22Rv1 (cell line): ENCODE measurements at regions not wholly inside any gene's neighbourhood (a gene's known extent, or its start where the extent isn't known, plus 50 kb on each side); places are given as distances from the start of the nearest gene placed in this dataset.

Experiments used
- ZFX ChIP-seq: fragments of 450-650 bp; IDR thresholded peaks from 2 replicates; pipeline ENCODE4 v1.6.1; 2017; ENCODE audit warnings: antibody characterized with exemption, borderline replicate concordance
- TF ChIP-seq, protein P1 (sequence below): fragments of 450-650 bp; IDR thresholded peaks from 2 replicates; pipeline ENCODE4 v1.5.1; 2017; ENCODE audit warnings: mild to moderate bottlenecking

DNA sequence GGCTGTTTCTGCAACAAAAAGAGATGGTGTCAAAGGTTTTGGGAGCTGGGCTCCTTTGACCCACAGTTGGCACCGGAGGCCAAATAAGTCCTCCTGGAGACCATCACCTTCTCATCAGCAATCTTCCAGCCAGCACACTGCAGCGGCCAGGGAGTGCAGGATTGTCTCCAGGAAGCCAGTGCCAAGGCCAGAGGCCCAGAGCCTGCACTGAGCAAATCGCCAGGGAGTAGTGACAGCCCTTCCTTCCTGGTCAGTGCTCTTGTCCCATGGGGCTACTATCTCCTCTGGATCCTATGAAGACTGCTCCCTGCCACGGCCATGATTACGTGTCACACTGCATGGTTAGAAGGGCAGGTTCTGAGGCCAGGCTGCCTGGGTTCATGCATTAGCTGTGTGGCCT is 134.3 kb upstream of the CRHR1 start:
- TF ChIP-seq, protein P1, sequence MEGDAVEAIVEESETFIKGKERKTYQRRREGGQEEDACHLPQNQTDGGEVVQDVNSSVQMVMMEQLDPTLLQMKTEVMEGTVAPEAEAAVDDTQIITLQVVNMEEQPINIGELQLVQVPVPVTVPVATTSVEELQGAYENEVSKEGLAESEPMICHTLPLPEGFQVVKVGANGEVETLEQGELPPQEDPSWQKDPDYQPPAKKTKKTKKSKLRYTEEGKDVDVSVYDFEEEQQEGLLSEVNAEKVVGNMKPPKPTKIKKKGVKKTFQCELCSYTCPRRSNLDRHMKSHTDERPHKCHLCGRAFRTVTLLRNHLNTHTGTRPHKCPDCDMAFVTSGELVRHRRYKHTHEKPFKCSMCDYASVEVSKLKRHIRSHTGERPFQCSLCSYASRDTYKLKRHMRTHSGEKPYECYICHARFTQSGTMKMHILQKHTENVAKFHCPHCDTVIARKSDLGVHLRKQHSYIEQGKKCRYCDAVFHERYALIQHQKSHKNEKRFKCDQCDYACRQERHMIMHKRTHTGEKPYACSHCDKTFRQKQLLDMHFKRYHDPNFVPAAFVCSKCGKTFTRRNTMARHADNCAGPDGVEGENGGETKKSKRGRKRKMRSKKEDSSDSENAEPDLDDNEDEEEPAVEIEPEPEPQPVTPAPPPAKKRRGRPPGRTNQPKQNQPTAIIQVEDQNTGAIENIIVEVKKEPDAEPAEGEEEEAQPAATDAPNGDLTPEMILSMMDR, result no peak
- TF ChIP-seq ZFX, result no peak
